NCI-H748 (cell line): ENCODE measurements at regions not wholly inside any gene's neighbourhood (a gene's known extent, or its start where the extent isn't known, plus 50 kb on each side); places are given as distances from the start of the nearest gene placed in this dataset.

ENCODE experiments used
- DNase-seq: peaks from one replicate; lab custom pipeline; 2025; ENCODE audit not compliant: unreplicated experiment; lab: John Stamatoyannopoulos, UW

DNA sequence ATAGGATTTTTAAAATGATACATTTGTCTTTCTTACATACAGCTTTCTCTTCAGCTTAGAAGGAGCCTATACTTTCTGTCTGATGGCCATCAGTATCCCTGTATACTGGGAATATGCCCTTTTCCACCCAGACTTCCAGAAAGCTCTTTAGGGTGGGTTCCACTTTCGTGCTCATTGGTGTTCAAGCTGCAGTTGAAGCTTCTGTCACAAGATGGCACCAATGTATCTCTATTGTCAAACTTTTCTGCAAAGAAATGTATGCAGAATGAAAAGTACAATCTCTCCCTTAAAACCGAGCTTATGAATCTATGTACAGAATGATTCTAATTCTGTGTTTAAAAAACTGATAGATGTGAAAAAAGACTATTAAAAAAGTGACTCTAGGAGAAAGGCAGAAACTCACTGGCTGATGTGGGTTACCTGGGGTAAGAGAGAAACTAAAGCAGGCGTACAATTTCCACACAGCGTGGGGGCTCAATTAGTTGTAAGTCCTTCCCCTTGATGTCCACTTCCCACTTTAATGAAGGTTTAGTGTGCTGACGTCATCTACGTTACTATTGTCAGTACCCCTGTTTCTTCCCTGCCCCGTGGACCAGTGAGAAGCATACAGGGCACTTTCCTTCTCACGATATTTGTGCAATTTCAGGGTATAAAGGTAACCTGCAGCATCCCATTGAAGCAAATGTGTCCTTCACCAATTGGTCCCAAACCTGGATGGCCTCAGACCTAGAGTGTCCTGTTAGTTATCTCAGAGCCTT, 57.3 kb upstream of the TCEAL2 start:
- DNase-seq = peak; percentile 21

DNA sequence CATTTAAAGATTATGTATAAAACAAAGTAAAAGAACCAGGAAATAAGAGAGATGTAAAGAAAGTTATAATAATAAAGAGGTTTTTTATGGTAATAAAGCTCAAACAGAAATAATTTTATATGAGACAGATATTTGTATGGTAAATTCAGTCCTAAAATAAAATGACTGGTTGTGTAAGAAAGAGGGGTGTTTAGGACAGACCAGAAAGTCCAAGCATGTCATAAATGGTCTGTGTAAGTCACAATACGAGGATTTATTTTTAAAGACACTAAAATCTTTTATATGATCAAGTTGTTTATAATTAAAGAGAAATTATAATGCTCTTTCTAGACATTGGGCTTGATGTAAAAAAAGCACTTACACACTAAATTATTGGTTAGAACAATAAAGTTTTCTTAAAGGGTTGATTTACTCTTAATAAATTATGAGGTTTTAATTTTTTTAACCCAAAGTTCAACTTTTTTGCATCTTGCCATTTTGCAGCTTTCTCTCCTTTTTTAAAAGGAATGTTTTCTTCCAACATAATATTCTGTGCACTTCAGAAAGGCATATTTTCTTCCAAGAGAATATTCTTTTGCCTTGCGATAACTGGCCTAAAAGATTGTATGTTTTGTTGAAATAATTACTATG, 61.9 kb upstream of the TCEAL2 start:
- no peak for DNase-seq

DNA sequence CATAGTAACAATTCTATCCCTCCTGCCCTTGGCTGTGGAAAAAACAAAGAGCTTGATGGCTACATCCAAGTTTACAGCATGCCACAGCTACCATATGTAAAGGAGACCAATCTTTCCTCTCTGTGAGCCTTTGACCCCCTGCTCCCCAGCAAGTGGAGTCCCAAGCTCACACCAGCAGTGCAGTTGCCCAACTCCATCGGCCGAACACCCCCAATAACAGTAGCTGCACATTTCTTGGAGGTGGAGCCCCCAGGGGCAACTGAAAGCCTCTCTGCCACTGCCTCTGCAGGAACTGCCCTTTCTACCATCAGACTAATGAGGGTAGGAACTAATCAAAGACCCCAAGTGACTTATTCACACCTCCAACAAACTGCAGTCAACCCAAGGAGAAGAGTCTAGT, 81.0 kb upstream of the TCEAL2 start:
- DNase-seq = no peak

DNA sequence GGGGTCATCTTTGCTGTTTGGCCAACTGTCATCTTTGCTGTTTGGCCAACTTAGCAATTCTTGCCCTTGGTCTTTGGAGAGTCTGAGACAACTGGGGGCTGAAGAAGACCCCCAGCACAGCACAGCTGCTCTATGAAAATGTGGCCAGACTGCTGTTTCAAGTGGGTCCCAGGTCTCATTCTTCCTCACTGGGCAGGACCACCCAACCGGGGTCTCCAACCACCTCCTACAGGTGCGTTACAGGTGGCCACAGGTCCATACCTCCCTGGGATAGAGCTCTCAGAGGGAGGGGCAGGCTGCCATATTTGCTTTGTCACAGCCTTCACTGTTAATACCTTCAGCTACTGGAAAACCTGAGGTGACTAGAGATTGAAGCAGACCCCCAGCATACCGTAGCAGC, 82.1 kb upstream of the TCEAL2 start:
- no peak for DNase-seq

DNA sequence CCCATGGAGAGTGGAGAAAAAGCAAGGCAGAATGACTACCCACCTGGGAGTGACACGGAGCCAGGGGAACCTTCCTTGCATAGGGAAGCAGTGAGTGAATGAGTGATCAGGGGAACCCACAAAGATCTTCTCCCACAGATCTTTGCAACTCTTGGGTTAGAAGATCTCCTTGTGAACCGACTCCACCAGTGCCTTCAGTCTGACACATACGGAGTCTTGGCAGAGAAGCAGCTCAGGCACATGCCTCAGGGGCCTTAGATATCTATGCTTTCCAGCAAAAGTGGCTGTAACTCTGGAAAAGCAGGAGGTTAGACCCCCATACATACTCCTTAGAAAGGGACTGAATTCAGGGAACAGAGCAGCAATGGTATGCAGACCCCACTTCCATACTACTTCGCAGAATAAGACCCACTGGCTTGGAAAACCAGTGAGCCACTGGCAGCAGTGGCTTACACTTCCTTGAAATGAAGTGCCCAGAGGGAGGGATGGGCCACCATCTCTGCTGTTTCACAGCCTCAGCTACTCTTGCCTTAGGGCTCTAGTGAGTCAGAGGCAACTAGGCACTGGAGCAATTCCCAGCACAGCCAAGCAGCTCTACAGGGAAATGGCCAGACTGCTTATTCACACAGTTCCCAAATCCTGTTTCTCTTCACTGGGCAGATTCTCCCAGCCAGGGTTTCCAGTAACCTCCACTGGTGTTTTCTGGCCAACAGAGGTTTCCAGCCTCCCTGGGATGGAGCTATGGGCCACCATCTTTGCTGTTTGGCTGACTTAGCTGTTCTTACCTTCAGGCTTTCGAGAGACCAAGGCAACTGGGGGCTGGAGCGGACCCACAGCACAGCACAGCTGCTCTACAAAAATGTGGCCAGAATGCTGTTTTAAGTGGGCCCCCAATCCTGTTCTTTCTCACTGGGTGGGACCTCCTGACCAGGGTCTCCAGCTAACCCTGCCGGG, 82.8 kb upstream of the TCEAL2 start:
- DNase-seq = no peak

DNA sequence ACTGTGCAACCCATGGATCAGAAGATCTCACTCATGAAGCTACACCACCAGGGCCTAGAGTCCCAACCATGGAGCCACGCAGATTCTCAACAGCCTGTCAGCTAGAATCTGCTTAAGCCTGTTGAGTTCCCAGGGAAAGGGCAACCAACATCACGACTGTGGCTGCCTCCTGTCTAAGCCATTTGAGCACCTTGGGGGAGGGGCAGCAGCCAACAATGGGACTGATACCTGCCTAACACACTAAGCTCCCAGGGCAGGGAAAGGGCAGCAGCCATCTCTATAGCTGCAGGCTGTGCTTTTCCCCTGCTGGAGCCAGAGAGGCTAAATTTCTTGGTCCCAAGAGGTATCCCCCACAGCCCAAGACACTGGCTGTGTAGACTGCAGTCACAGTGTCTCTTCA, 96.5 kb upstream of the TCEAL2 start:
- DNase-seq = no peak

DNA sequence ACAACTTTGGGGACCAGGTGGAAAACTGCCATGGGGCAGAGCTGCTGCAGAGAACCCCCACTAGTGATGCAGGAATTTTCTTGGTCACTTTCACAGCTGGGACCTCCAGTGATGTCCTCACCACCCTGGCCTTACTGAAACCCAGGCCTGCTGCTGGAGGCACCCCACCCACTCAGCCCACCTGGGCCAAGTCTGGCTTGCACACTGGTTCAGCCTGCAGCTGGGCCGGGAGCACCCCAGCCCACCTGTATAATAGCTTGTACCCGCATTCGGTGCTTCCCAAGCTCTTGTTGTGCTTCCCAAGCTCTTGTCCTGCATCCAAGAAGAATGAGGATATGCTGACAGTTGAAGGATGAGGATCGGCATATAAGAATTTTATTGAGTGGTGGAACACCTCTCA, 86.4 kb upstream of the ZMAT1 start:
- DNase-seq = no peak

DNA sequence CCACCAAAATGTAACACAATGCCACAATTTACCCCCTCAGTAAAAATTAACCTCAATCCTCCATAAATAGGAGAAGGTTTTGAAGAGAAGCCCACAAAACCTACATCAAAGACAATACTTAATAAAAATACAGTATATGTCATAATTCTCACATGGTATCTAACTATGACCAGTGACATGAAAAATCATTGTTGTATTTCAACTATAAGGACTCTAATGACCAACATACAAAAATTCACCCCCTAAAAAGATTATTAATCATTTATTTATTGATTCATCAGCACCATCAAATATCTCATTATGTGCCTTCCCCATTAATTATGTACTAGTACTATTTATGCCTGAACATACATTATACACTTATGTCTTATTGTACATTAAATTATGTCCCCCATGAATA, 77.1 kb upstream of the ZMAT1 start:
- DNase-seq = no peak

DNA sequence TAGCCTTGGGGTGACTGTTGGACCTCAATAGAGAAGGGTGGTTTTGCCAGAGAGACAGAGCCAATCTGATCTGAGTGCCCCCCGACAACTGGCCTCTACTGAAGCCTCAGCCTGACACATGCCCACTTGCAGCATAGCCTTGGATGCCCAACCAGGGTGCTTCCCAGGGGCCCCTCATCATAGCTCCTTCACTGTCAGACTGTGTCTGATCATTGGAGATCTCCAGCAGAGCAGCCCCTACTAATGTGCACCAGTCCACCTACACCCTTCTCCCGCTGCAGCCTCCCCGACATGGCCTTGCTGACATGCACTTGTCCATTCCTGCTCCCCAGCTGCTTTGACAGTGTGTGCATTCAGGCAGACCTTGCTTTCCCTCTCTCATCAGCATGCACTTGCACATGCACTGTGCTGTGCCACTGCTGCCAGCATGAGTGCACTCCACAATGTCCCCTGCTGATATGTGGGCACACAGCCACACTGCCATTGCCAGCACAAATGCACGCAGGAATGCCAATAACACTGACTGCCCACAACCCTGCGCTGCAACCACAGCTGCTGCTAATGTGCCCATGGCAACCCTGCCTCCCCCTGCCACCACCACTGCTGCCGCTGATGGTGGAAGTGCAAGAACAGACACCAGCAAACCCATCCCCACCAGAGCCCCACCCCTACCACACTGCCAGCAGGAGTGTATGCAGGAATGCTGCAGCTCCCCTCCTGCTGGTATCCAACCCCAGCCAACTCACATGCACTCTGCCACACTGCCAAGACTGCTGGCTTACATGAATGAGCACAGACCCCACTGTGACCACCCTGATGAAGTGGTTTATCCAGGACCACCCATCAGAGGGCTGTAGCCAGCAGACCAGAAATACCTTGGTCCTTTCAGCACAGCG, 68.1 kb upstream of the ZMAT1 start:
- DNase-seq = no peak

DNA sequence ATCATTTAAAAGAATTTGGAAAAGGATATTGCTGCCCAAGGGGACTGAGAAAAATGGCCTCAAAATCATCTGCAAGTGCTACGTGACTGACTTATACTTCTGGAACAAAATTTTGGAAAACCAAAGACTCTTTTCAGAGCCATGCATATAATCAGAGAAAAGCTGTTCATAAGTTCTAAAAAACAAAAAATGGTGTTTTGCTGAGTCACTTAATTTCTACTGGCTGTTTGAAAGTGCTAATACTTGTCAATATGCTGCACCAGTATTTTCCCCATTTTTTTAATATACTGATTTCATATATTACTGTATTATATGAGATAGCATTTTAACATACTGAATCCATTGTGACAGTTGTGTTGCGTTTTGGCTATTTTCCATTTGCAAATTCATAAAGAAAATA, 61.5 kb upstream of the ZMAT1 start:
- no peak for DNase-seq

DNA sequence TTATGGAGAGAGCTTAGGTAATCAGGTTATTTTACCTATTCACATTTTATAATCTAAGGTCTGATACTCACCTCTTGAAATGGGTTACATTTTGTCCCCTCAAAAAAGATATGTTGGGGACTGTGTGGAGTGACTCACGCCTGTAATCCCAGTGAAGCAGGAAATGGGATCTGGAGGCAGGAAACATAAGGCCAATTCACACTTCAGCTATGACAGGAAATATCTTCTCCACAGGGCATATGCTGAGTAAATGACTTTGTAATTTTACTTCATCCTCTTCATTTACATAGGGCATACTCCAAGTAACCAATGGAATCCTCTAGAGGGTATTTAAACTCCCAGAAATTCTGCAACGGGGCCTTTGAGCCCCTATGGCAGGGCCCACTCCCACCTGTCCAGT, 54.8 kb upstream of the ZMAT1 start:
- no peak for DNase-seq
